ENCODE measurements at regions not wholly inside any gene's neighbourhood (a gene's known extent, or its start where the extent isn't known, plus 50 kb on each side); places are given as distances from the start of the nearest gene placed in this dataset.

DNA sequence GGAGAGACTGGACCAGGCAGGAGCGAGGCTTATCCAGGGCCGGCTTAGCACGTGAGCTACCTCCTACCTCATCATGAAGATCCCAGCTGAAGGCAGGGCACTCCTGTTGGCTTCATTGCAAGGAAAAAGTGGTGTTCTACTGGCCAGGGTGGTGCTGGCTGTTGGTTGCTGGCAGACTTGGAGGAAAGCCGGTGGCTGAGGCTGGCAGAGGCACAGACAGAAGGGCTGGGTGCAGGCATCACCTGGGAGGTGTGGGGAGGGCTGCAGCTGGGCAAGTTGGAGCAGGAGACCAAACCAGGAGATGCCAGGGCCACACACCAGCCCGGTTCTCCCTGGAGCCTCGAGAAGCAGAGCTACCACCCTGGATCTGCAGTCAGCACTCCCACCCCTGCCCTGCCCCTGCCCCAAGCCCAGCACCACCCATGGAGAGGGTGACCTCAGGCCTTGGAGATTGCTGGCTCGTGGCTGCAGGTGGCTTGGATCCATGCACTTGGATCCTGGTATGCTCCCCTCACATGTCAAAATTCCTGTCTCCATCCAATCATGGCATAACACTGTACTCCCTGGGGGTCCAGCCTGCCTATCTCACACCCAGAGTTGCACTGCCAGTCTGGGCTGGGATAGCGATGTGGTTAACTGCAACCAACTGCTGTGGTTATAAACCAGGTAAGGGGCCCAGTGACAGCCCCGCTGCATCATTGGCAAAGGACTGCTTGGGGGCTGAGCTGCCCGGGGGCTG, 49.7 kb downstream of the GLI2 start:
- DNase-seq = no peak

DNA sequence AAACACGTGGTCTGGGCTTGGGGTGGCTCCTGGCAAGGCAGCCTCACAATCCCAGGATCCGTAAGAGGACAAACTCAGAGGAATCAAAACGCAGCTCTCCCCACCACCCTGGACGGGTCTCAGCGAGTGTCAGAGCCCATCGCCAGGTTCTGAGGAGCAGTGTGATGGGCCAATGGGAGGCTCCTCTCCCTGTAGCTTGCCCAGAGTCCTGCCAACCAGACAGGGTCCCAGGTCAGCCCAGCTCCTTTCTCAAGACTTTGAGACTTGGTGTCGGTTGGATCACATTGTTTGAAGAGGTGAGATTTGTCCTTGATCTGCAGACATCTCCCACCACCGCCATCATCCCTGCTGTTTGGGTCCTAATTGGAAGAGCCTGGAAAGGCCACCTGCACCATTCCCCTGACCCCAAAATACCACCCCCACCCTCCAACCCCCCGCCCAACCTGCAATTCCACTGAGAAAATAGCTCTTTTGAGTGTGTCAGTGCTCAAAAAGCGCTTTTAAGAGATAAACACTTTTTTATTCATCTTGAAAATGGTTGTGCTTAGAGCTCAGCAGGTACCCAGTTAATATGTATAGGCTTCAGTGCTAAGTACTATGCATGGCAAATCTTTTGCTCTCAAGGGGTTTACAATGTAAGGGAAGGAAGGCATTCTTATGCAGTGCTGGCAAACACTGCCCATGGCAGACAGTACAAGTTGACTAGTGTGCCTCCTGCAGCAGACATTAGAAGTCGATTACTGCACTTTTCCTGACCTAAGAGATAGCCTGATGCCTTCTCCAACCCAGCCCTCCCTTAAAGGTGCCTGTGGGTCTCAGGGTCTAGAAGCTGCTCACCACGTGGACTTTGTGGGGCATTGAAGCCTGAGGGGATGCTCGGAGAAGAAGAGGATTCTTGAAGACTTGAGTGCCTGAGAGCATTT, 50.6 kb downstream of the GLI2 start:
- DNase-seq = no peak

DNA sequence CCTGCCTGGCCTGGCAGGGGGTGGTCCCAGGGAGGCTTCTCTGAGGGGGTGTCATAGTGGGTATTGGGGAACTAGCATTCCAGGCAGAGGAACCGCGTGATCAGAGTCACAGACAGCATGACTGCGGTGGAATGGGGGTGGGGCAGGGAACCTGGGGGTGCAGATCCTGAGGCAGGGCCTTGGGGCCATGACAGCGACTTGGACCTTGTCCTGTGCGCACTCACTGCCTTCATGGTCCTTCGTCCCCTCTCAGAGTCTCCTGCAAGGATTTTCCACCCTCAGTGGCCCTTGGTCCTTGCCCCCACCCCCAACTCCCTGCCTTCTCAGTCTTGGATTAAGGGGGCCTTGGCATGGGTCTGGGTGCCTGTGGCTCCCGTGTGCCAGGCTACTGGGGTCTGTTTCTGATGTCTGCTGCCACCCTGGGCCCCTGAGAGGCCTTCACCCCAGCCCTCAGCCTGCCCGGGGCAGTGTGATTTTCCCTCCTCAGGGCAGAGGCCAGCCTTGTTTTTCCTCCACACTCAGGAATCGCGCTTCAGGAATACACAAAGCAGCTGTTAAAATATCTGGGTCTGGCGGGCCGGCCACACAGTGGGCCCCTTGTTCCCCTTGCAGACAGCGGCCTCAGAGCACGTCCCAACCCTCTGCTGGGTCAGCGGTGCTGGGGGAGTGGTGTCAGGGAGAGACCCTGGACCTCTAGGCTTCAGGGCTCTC, 51.6 kb downstream of the GLI2 start:
- no peak for DNase-seq

DNA sequence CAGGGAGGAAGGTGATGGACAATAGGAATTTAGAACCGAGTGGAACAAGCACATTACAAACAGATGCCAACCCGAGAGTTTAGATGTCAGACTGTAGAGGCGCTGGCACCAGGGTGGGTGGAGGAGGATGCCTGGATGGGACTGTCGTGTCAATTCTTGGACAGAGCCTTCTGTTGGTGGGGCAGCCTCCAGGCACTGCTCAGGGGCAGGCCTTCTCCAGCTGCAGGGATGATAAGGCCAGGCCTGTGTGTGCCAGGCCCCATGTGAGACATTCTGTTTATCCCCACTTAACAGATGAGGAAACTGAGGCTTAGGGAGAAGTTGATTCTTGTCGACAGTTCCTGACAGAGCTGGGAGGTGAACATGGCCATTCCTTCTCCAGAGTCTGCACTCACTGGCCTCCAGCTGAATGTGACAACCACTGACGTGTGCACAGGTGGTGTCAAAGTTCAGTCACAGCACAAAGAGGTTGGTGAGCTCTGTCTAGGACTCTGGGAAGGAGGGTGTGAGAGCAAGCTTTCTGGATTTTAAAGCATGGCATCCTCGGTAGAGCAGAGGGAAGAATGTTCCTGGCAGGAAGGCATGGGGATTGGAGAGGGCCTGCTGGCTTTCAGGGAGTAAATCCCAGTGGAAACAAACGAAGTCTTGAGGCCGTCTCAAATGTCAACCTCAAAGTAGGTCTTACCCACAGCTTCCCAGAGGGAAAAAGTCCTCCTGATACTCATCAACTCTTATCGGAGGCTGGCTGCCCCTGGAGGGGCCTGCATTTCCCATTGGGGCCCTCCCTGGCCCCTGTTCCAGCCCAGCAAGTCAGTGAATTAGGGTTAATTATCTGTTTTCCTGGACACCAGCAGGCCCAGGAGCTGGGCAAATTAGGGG, 52.4 kb downstream of the GLI2 start:
- no peak for DNase-seq

DNA sequence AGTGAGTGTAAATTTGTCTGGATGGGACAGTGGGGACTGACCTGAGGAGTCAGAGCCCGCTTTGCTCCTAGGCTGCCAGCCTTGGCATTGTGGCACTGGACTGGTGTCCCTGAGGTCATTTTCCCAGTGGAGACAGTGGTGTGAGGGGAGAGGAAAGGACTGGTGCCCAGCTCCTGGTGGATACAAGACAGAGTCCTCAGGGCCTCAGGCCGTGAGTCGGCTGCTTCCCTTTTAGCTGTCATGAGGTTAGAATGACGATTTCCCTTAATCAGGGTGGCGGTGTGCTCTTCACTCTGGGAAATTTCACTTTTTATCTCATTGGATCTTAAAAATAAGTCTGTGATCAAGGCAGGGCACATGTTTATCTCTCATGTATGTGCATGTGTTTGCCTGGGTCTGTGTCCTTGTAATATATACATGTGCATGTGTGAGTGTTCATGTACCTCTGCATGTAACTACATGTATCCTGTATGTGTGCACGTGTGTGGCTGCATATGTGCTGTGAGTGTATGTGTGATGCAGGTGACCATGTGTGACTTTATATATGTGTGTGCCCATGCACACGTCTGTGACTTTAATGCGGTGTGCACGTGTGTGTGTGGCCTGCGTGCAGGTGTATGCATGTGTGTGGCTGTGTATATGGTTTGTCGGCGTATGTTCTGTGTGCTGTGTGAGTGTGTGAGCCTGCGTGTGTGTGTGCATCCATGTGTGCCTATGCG, 55.7 kb downstream of the GLI2 start:
- DNase-seq = no peak

DNA sequence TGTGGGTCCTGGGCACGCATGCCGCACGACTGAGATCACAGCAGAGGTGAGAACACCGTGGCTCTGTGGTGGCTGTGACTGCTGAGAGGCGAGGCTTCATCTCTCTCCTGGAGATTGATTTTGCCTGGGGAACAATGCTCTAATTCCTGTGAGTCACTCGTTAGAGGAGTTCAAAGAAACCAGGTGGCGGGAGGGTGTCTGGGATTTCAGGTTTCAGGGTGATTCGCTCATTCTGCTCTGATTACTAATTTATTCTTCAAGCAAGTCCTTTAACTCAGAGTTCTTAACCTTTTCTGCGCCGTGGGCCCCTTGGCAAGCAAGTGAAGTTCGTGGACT, 56.3 kb downstream of the GLI2 start:
- no peak for DNase-seq

DNA sequence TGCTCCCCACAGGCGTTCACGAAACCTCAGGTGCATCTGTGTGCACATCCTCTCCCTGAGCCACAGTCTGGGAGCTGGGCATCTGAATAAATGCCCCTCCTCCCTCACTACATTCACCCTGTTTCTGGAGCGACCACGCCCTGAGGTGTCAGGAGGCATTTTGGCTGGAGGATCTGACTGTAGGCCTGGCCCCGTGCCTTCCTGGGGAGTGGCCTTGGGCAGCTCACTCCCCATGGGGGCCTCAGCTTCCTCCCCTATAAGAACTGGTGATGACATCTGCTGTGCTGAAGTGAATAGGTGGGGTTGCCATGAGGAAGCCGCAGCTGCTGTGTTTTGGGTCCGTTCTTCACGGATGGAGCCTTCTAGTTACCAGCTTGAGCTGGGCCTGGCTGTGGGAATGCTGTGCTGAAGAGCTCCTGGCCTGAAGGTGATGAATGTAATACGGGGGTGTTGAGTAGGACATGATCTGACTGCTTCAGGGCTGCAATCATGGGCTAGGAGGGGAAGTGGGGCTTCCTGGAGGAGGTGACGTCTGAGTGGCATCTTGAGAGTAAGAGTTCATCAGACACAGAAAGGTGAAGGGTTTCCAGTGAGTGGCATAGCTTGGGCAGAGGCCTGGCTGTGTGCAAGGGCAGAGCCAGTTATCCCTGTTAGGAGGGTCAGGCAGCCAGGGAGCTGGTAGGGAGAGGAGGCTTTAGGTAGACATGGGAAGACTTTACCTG, 58.2 kb downstream of the GLI2 start:
- DNase-seq = no peak

DNA sequence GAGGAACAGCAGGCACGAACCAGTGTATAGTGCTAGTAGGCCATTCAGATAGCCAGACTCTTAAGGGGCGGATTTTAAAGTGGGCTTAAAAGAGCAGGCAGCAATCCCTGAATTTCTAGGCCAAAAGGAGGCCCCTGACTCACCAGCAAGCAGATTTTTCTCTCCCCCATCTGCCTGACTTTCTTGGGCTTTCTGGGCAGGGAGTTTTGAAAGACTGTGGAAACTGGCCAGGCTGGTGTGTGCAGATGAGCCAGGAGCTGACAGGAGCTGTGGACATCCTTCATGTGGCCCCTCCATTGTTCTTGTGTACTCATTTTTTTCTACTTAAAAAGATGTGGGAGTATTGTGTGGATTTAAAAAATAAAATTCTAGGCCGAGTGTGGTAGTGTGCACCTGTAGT, 59.0 kb downstream of the GLI2 start:
- DNase-seq = no peak

DNA sequence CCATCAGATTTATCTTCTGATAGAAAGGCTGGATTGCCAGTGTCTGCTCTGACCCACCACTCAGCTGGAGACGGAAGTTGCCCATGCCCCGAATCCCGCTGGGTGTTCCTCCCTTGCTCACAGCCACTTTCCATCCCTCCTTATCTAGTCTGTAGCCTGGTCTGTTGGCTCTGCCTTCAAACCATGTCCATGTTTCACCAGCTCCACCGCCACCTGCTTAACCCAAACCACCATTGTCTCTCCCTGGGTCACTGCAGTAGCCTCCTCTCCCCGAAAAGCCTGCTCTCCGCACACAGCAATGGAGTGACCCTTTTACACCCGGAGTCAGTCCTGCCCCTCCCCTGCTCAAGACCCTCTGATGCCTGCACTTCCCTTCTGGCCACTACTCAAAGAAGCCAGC, 60.4 kb downstream of the GLI2 start:
- DNase-seq = no peak

DNA sequence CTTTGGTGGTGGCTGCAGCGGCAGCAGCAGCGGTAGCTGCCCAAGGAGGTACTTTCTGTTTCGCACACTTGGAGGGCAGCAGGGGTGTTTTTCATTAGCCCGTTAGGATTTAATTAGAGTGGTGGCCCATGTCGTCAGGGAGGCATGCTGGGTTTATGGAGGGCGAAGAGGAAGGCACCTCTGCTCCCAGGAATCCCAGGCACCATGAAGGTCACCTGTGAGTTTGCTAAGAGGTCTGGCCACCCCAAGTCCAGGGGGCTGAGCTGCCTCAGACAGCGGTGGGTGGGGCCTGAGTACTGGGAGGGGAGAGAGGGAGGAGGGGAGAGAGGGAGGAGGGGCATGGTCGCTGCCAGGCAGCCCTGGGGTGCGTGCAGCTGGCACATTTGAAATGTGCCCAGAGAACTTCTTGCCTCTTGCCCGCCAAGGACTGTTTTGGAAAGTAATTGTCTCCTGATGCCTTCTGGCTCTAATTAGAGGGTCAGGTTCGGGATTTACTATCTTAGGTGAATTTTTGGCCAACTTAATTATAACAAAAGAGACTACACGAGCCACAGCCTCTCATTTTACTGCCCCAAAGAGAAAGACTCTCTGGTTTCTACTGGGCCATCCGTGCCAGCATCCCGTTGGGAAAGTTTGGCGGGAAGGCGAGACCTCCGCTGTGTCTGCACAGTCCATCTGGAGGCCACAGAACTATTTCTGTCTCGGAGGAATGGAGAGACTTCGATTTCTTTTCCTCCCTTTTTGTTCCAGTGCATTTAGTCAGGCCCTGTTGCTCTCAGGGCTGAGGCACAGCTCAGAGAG, 62.0 kb downstream of the GLI2 start:
- no peak for DNase-seq

DNA sequence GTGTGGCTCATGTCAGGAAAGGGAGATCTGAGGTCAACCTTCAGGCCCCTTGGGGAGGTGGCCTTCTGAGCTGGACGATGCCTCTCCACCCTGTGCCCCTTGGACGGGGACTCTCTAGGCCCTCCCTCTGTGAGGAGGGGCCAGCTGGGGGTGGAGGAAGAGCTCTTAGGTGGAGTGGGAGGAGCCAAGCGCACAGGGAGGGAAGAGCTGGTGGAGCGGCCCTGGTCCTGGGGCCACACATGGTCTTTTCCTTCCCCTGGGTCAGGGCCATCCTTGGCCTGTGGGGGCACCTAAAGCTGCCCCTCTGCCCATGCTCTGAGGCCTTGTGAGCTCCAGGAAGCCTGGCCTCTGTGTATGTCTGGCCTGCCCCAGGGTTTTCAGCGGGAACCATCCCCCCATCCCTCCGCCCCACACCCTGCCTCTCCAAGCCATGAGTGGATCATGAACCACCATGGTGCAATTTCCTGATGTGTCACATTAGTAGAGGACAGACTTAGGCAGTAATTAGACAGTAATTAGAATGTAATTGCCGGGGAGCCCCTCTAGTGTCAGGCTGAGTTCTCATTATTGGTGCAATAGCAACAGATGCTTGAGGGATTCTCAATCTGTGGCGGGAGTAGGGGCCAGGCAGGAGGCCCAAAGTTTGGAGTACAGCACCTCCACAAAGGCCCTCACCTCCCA, 63.0 kb downstream of the GLI2 start:
- no peak for DNase-seq

DNA sequence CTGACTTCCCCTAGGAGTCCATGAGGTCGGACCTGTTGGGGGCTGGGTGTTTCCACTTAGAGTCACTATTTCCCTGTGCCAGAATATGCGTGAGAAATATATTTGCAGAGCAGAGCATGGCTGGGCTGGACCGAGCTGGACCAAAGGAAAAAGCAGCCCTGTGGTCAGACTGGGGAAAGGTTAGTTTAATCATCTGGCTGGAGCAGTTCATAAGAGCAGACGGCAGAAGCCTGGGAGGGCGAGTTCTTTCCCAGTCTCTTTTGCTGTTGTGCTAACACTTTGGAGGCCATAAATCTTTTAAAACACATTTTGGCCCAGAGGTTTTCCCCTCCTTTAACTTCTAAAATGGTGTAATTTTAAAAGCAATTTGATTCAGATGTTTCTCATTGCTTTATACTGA, 66.5 kb downstream of the GLI2 start:
- no peak for DNase-seq

DNA sequence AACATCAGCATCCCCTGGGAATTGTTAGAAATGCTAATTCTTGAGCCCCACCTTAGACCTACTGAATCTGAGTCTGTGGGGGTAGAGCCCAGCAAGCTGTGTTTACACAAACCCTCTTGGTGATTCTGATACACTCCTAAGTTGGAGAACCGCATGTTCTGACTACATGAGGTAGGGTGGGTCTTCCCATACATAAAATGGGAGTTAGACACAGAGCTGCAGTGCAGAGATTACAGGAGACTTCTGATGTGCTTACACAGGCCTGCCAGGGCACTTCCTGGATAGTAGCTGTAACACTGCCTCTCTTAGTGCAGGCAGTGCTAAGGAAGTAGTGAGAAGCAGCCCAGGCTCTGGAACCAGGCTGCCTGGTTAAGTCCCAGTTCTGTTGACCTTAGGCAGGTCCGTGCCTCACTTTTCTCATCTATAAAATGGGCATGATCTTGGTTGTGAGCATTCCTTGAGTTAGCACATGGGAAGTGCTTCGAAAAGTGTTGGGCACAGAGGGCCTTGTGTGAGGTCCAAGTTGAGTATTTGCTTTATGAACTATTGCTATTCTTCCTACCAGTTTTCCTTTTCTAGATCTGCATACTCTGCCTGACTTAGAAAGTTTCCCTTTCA, 67.3 kb downstream of the GLI2 start:
- no peak for DNase-seq

DNA sequence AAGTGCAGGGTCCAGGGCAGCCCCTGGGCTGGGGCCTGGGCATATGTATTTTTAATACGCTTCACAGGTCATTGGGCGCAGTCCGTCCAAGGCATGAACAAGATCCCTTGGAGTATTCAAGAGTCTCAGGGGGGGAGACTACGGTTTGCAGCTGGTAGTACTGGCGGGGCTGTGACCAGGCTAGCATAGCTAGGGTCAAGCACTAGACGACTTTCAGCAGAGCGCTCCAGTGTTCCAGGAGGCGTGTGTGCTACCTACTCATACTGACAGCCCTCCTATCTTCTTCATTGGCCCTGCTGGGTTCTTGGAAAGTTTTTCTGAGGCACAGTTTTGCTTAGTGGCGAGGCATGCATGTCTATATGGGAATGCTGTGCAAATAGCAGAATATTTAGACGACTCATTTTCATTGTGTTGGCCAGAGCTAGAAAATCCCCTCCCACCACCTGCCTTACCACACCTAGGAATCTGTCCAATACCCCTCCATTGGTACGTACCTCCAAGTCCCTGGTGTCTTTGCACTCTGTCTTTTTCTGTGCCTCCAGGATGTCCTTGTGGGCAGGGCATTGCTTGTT, 68.2 kb downstream of the GLI2 start:
- no peak for DNase-seq

DNA sequence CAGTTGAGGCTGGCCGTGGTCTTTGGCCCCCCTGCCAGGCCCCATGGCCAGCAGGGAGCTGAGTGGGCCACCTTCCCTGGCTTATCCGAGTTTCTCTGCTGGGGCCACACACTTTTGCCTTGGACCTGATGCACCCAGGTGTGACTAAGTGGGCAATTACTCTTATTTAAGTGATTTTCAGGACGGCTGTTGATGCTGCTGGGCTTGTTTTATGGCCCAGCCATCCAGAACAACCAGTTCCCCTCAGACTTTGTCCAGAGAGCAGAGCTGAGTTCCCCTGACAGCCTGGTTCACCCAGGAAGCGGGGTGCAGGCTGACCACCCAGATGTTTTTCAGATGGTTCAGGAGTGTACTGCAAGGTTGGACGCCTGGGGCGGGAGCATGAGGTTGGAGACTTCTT, 68.8 kb downstream of the GLI2 start:
- DNase-seq = no peak

DNA sequence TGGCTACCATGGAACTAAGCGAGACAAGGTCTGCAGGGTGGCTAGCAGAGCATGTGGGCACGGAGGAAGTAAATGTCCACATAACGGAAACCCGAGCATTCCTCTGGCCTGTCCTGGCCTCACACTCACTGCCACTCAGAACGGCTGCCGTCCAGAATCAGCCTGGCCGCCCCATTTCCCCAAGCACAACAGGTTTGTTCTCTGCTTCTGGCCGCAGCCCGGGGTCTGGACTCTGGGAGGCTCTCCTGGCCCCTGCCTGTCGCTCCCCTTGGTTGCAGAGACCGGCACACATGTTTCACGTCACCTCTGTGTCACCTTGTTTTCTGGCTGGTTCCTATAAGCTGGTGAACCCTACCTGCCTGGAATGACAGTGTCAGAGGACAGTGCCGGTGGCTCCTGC, 69.3 kb downstream of the GLI2 start:
- DNase-seq = no peak

DNA sequence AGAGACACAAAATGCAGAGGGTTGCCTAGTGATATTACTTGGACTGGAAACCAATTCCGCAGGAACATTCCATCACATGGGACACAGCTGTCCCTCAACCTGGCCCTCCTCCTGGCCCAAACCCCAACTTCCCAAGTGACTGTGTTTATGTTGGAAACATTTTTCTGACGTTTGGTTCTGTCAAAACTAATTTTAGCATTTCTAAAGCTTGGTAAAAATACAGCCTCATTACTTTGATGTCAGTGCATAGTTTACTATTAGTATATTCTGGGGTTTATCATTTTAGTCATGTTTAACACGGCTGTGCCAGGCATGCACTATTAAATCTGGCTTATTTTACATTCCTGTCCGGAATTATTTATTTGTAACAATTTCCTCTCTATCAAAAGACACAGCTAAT, 69.9 kb downstream of the GLI2 start:
- DNase-seq = no peak

DNA sequence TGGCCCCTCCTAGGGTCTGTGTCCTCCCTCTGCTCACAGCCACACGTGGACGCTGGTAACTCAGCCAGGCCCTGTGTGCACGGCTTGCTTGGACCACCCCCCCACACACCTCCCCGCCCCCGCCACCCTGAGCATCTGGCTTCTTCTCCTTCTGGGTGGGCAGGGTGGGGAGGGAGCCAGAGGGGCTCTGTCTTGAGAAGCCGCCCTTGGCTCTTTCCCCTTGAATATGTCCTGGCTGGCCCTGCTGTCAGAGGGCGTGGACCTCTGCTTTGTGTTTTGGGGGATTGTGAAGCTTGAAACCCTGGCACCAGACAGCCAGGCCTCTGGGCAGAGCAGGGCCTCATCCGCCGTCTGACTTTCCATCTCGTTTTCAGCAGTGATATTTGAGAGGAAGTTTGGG, 72.1 kb downstream of the GLI2 start:
- no peak for DNase-seq

DNA sequence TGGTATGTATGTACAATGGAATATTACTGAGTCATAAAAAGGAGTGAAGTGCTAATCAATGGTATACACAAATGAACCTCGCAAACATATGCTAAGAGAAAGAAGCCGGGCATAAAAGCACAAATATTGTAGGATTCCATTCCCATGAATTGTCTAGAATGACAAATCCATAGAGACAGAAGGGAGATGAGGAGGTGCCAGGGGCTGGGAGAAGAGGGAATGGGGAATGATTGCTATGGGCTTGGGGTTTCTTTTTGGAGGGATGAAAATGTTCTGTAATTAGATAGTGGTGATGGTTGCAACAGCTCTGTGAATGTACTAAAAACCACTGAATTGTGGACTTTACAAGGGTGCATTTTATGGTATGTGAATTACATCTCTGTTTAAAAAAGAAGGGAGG, 73.5 kb downstream of the GLI2 start:
- no peak for DNase-seq

Data from stimulated activated CD4-positive, alpha-beta T cell treated with anti-CD3 and anti-CD28 coated beads, Interleukin-4, amount 100 ng/mL, for 4 hours (primary cell).